Activated T-cell treated with anti-CD3 and anti-CD28 coated beads for 4 hours (primary cell): ENCODE measurements at regions not wholly inside any gene's neighbourhood (a gene's known extent, or its start where the extent isn't known, plus 50 kb on each side); places are given as distances from the start of the nearest gene placed in this dataset.

ENCODE experiments used
- DNase-seq: peaks from one replicate; pipeline ENCODE4 v3.0.0-alpha.2; 2020

DNA sequence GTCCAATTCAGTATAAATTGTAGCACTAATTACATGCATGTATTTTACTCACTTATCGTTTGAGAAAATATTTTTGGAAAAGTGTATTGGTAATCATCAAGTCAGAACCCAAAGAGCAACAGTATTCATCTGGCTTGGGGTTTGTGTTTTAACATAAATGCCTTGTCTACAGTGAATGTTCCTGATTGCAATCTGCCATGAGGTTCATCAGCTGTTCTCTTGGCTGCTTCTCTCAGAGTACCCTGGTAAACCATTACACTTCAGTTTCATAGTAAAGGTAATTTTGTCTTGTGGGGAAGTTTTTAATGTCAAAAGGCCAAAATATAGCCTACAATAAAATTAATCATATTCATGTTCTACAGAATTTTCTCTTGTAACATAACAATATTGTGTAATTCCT, 150.3 kb downstream of the IFI44 start:
- DNase-seq = no peak

GRCh38 chr1:78814176-78814575, 164.5 kb downstream of the IFI44 start:
- no peak for DNase-seq

GRCh38 chr1:78825561-78825960, 175.9 kb downstream of the IFI44 start:
- no peak for DNase-seq

DNA sequence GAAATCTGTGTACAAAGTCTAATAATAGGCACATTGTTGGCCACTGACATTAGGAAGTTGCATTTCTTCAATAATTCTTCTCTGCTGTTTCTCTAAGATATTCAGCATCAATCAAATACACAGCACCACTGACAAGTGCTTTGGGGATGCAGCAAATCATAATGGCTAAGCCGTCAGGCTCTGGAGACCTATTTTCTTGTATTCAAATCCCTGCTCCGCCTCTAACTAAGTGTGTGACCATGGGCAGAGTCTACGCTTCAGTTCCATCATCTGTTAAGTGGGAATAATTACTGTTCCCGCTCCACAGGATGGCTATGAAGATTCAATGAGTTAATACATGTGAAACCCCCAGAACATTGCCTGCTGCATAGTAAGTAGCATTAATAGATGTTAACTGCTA, 176.9 kb downstream of the ADGRL4 start:
- no peak for DNase-seq

GRCh38 chr1:78830321-78830720, 176.2 kb downstream of the ADGRL4 start:
- DNase-seq = no peak

GRCh38 chr1:78831731-78832360, 174.7 kb downstream of the ADGRL4 start:
- no peak for DNase-seq

DNA sequence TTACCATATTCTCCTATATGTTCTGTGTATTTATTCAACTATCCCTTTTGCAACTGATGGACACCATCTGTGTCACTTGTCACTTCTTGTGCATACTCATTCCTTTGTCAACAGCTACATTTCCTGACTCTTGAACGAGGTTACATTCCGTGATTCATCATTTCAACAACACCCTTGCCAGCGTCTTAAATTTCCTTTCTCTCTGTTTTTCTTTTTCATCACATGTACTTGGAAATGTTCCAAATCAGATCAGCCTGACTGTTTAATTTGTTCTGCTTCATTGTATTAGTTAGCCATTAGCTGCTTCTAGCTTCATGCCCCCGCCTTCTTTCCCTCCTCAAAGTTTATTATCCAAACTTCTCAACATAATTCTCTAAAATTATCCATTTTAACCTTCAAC, 173.0 kb downstream of the ADGRL4 start:
- DNase-seq = no peak

DNA sequence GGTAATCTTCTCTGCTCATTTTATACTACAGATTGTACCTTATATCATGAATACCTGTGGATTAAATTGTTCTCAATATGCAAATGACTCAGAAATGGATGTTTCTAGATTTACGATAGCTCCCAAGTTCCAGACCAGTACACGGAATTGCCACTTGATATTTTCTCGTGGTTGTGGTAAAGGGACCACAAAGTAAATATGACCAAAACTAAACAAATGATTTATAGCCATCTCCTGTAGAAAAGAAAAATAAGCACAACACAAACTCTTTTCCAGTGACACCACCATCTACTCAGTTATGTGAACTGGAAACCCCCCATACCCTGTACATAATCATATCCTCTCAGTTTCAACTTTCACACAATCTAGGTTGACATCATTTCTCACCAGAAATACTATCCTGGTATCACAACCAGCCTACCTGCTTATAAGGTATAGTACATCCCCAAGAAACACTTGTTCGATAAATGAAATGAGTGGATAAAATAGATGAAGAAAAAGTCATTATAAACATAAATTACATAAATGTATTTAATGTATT, 172.3 kb downstream of the ADGRL4 start:
- no peak for DNase-seq

GRCh38 chr1:78836726-78837125, 169.8 kb downstream of the ADGRL4 start:
- DNase-seq = no peak

DNA sequence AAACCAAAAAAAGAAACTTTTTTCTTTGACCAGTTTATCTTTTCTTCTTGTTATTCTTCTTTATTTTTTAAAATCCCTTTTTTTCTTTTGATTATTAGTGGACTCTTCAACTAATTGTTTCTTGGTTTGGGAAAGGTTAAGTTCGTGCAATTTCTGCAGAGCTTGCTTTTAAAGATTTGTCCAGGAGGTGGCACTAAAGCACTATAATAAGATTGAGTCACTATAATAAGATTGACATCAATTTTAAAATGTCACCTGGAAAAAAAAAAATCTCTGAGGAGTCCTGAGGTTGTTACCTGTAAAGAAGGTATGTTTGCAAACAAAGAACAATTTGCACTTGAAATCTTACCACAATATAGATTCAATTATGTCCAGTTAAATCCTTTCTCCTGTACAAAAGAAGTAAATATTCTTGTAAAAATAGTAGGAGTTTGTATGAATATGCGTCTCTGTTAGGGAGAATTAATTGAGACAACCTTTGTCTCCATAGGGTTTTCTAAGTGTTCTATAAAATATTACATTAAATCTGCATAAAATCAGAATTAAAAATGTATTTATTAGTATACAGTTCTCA, 166.7 kb downstream of the ADGRL4 start:
- DNase-seq = peak; percentile 3
